Calu3 (cell line): ENCODE measurements at regions not wholly inside any gene's neighbourhood (a gene's known extent, or its start where the extent isn't known, plus 50 kb on each side); places are given as distances from the start of the nearest gene placed in this dataset.
"Not testable (repeated sequence)": the region's sequence is repeated elsewhere in the genome, so short reads cannot be mapped to it uniquely, and the experiment has no call there.

ENCODE experiments used
- BruUV-seq: library from RNA; stranded (reverse); fragments of 400-500 nt; replicated peaks from 2 replicates; lab custom pipeline; 2021; lab: Mats Ljungman, UMichigan
- CTCF ChIA-PET: fragments of 300-600 bp; sonication (Branson Sonifier 250); formaldehyde crosslinking; loops from one replicate; lab custom pipeline; 2022; ENCODE audit warnings: antibody characterized with exemption; lab: Charles Lee
- DNase-seq: peaks from one replicate; pipeline ENCODE4 v3.0.0; 2022
- H3K27ac Mint-ChIP-seq: one replicate; pipeline ENCODE4 v1.8.0; 2022; ENCODE audit warnings: mixed read lengths; ENCODE audit not compliant: unreplicated experiment
- H3K27me3 Mint-ChIP-seq: one replicate; pipeline ENCODE4 v1.8.0; 2022; ENCODE audit warnings: mixed read lengths; ENCODE audit not compliant: unreplicated experiment
- H3K36me3 Mint-ChIP-seq: one replicate; pipeline ENCODE4 v1.8.0; 2022; ENCODE audit warnings: mild to moderate bottlenecking, moderate library complexity, mixed read lengths; ENCODE audit not compliant: insufficient read depth, unreplicated experiment
- H3K4me1 Mint-ChIP-seq: one replicate; pipeline ENCODE4 v1.8.0; 2022; ENCODE audit warnings: mild to moderate bottlenecking, low read depth, mixed read lengths; ENCODE audit not compliant: unreplicated experiment
- H3K4me3 Mint-ChIP-seq: one replicate; pipeline ENCODE4 v1.8.0; 2022; ENCODE audit warnings: mild to moderate bottlenecking, low read depth, moderate library complexity, mixed read lengths; ENCODE audit not compliant: unreplicated experiment
- H3K9me3 Mint-ChIP-seq: one replicate; pipeline ENCODE4 v1.8.0; 2022; ENCODE audit warnings: low read depth, mixed read lengths; ENCODE audit not compliant: unreplicated experiment
- CTCF ChIP-seq: fragments of 200-600 bp; IDR thresholded peaks from one replicate; pipeline ENCODE4 v1.8.0; 2022; ENCODE audit warnings: antibody characterized with exemption; ENCODE audit not compliant: unreplicated experiment
- intact Hi-C: fragments of 100-400 bp; cut with micrococcal nuclease; formaldehyde crosslinking; loops from one replicate; pipeline ENCODE4 v1.10.0; 2022; ENCODE audit not compliant: unreplicated experiment

- TF ChIP-seq CTCF: no peak
- BruUV-seq: no TSS peak
- intact Hi-C loops: no loop called here
- CTCF ChIA-PET: no interaction called here
- no peak for DNase-seq
- Mint-ChIP-seq H3K36me3 (no peaks in the 10 kb centered on the region), H3K27ac (no peak overlapping the region), H3K4me1 (no peaks in the 10 kb centered on the region), H3K27me3 (no peaks in the 10 kb centered on the region), H3K4me3 (no peak overlapping the region), H3K9me3 (peaks cover 2% of the 10 kb centered on the region)
These were observed 182.5 kb upstream of the INTU start for GRCh38 chr4:127450276-127450675.

GRCh38 chr4:127463883-127464282 lies 168.9 kb upstream of the INTU start:
- BruUV-seq: no TSS peak
- Mint-ChIP-seq H3K4me1 (no peaks in the 10 kb centered on the region), H3K36me3 (no peaks in the 10 kb centered on the region), H3K9me3 (peaks cover 9% of the 10 kb centered on the region), H3K27ac (no peak overlapping the region), H3K4me3 (no peak overlapping the region), H3K27me3 (no peaks in the 10 kb centered on the region)
- CTCF ChIA-PET: no interaction called here
- intact Hi-C loops: no loop called here
- TF ChIP-seq CTCF: no peak
- no peak for DNase-seq

- BruUV-seq: no TSS peak
- Mint-ChIP-seq H3K9me3 (peaks cover 4% of the 10 kb centered on the region), H3K27me3 (no peaks in the 10 kb centered on the region), H3K4me3 (no peak overlapping the region), H3K4me1 (no peaks in the 10 kb centered on the region), H3K27ac (no peak overlapping the region), H3K36me3 (no peaks in the 10 kb centered on the region)
- no peak for TF ChIP-seq CTCF
- no peak for DNase-seq
- CTCF ChIA-PET: no interaction called here
- intact Hi-C loops: no loop called here
These were observed 163.2 kb upstream of the INTU start for GRCh38 chr4:127469542-127469941.

- no peaks in the 10 kb centered on the region for H3K4me1 Mint-ChIP-seq
- no peak overlapping the region for H3K4me3 Mint-ChIP-seq
- no TSS peak for BruUV-seq
- no peak overlapping the region for H3K27ac Mint-ChIP-seq
- no peak for TF ChIP-seq CTCF
- CTCF ChIA-PET: no interaction called here
- DNase-seq: no peak
- peaks cover 4% of the 10 kb centered on the region for H3K9me3 Mint-ChIP-seq
- intact Hi-C loops: no loop called here
- H3K36me3 Mint-ChIP-seq: no peaks in the 10 kb centered on the region
- H3K27me3 Mint-ChIP-seq: no peaks in the 10 kb centered on the region
These were observed 162.6 kb upstream of the INTU start for GRCh38 chr4:127469959-127470809.

GRCh38 chr4:127478271-127478670 lies 154.5 kb upstream of the INTU start:
- H3K36me3 Mint-ChIP-seq, CTCF ChIA-PET, BruUV-seq, H3K27me3 Mint-ChIP-seq, H3K9me3 Mint-ChIP-seq, DNase-seq, H3K27ac Mint-ChIP-seq, H3K4me1 Mint-ChIP-seq, H3K4me3 Mint-ChIP-seq: not testable (repeated sequence)
- intact Hi-C loops: loop anchor here (5.0 kb wide), 1 partner anchor 1081 kb away; no protein-coding TSS in a partner anchor
